HG02642 (cell line): ENCODE measurements at regions not wholly inside any gene's neighbourhood (a gene's known extent, or its start where the extent isn't known, plus 50 kb on each side); places are given as distances from the start of the nearest gene placed in this dataset.

Experiments used
- ATAC-seq: cut with Tn5 transposase; IDR thresholded peaks from one replicate; pipeline ENCODE4 v1.9.1; 2021; ENCODE audit warnings: mild to moderate bottlenecking; ENCODE audit not compliant: unreplicated experiment, poor library complexity

- no peak for ATAC-seq
These were observed 256.5 kb upstream of the NR4A3 start for GRCh38 chr9:99565203-99565602.

- ATAC-seq = no peak
These were observed 254.2 kb upstream of the NR4A3 start for GRCh38 chr9:99567436-99567835.

DNA sequence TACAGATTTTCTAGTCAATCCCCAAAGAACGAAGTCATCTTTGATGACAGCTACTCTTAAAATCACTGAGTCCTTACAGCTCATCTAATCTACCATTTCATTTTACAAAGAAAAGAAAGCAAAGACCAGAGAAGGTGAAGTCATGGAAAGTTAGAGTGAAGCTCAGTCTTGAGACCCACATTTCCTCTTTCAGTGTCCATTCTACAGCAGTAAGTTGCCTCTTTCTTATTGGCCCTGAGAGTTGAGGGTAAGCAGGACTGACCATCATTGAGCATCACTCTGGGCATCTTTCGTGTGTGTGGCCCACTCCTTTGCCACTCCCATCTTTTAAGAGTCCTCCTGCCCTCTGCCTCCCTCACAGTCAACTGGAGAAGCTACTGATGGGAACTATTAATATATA lies 251.8 kb upstream of the NR4A3 start:
- ATAC-seq = no peak

DNA sequence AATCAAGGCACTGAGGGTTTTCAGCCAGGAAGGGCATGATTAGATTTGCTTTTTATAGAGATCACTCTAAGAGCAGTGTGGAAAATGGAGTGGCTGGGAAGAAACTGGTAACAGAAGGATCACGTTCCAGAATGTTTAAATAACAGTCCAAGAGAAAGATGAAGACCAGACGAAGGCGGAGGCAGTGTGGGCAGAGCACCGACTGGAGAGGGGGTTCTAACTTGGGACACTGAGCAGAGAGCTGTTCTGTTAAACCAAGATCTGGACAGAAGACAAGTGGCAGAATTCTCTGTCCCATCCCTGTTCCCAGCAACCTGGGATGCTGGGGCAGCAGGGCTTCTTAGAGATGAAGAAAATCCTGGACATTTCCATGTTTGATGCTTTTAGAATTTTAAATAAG lies 249.1 kb upstream of the NR4A3 start:
- no peak for ATAC-seq

DNA sequence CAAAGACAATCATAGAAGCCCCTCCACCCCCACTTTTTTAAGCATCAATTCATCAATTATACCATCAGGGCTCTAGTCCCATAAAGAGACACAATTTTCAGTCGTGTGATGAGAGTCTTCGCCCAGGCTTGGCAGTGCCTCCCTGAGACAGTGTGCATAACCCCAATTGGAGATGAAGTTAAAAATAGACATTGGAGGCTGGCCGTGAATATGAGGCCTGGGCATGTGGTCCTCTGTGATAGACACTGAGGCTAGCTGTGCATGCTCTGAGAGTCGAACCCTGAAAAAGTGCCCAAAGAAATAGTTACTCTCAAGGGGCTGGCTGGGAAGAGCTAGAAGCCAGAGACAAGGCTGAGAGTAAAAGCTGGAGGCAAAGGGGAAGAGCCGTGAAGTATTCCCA lies 248.6 kb upstream of the NR4A3 start:
- ATAC-seq = no peak

- ATAC-seq = no peak
These were observed 247.8 kb upstream of the NR4A3 start for GRCh38 chr9:99573886-99574285.

GRCh38 chr9:99576002-99576401 lies 245.7 kb upstream of the NR4A3 start:
- no peak for ATAC-seq

DNA sequence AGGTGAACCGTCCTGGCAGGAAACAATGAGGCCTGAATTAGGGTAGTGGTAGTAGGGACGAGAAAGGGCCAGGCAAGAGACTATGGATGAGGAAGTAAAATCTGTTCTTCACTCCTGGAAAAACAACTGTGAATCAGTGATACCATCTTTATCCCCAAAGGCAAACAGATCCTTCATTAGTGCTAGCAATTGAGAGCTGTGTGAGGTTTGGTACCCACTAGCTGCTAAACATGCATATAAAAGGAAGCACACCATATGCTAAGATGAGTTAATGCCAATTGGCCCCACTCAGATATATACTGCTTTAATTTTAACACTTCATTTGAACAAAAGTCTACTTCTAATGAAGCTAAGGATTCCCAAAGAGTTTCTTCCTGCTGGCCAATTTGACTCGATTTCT lies 244.8 kb upstream of the NR4A3 start:
- no peak for ATAC-seq

GRCh38 chr9:99577351-99577750 lies 244.3 kb upstream of the NR4A3 start:
- ATAC-seq = no peak

DNA sequence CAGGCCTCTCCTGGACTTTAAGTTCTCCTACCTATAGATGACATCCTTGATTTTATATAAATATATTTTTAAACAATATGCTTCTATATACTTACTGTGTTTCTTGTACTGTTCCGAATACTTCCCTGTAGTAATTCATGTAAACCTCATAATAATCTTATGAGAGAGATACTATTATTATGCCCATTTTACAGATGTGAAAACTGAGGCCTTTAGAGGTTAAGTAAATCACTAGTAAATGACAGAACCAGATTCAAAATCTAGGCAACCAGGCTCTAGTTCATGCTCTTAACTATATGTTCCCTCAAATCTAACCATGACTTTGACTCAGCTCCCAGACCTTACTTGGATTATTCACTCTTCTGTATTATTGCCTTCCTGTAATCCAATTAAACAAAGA lies 243.0 kb upstream of the NR4A3 start:
- ATAC-seq = no peak

GRCh38 chr9:99579964-99580363 lies 241.7 kb upstream of the NR4A3 start:
- ATAC-seq = no peak

- ATAC-seq = peak; percentile 50
These were observed 238.9 kb upstream of the NR4A3 start for GRCh38 chr9:99582814-99583213.

- ATAC-seq = no peak
These were observed 233.4 kb upstream of the NR4A3 start for GRCh38 chr9:99588299-99588698.

DNA sequence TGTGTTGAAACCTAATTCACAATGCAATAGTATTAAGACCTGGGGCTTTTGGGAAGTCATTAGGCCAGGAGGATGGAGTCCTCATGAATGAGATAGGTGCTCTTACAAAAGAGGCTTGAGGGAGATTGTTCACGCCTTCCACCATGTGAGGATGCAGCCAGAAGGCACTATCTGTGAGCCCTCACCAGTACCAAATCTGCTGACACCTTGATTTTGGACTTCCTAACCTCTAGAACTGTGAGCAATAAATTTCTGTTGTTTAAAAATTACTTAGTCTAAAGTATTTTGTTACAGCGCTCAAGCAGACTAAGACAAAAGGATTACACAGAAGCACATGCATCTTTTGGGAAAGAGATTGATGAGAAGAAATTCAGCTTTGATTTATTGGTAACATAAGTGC lies 232.9 kb upstream of the NR4A3 start:
- ATAC-seq = no peak

DNA sequence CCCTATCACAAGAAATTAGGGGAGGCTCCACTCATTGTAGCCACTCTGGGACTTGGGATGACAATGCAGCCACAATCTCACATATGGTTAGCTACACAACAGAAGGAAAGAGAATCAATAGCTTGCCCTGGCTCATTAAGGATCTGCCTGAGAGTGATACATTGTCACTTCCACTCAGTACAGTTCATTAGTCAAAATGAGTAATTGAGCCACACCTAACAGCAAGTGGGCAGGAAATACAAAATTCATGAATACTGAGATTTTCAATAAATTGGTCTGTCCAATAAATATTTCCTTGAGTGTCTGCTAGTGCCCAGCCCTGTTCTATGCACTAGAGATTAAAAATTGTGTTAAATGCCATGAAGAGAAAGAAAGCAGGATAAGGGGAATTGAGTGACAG lies 231.3 kb upstream of the NR4A3 start:
- no peak for ATAC-seq

- no peak for ATAC-seq
These were observed 230.8 kb upstream of the NR4A3 start for GRCh38 chr9:99590840-99591239.

GRCh38 chr9:99591770-99592169 lies 229.9 kb upstream of the NR4A3 start:
- no peak for ATAC-seq

GRCh38 chr9:99592834-99593574 lies 228.7 kb upstream of the NR4A3 start:
- no peak for ATAC-seq

DNA sequence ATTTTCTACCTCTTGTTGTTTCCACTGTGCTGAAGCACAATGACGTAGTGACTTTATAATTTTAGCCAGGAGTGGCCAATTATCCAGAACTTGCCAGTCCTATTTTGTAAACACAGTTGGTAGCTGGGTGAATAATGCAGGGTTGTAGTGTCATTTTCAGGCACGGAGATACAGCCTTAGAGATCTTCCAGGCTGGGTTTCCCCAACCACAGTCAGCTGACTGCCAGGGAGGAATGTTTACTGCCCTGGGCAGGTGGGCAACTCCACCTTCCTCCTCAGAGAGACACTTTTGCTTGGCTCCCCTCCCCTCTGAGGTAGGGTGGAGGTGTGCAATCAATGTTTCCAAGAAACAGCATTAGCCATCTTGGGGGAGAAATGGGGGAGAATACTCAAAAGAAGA lies 228.1 kb upstream of the NR4A3 start:
- ATAC-seq = no peak

DNA sequence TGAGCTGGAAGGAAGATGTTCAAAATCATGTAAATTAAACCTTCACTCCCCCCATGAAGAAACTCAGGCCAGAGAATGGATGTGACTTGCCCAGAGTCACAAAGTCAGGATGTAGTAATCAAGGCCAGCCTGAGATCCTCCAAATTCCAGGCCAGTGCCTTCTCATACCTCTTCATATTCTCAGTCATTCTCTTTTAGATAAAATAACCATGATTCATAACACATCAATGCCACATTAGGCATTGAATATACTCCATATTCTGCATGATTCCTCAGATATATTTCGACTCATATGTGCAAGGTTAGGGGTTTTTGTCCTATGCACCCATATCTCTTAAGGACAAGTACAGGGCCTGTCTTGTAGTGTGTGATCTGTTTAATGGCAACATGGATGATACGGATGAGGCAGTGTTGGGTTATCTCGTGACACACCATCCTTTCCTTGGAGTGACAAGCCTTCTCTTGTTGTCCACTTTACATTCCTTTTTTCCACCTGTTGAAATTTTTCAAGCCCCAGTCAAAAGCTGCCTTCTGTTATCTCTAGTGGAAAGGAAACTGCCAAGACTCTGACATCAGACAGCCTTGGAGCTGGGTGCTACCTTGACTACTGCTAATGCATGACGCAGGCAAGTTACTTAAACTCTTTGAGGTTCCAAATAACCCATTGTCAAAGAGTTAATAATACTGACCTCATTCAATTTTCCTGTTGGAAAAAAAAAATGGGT lies 227.5 kb upstream of the NR4A3 start:
- ATAC-seq = no peak

DNA sequence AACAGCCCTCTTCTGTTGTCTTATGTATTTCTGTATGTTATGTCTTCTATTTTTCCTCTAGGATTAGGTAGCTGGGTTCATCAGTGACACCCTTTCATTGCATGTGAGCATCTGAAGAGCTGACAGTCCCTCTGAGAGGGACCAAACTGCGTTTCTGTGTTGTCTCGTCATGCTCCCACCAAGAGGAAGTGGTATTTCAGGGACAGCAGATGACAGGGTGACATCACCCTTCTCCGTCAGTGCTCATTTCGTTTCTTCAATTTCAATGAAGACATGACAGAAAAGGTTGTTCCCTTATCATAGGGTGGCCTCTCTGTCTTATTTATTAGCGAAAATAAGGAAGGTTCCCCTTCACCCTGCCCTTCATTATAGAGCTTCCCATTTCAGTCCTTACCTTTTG lies 225.9 kb upstream of the NR4A3 start:
- ATAC-seq = peak; percentile 56

DNA sequence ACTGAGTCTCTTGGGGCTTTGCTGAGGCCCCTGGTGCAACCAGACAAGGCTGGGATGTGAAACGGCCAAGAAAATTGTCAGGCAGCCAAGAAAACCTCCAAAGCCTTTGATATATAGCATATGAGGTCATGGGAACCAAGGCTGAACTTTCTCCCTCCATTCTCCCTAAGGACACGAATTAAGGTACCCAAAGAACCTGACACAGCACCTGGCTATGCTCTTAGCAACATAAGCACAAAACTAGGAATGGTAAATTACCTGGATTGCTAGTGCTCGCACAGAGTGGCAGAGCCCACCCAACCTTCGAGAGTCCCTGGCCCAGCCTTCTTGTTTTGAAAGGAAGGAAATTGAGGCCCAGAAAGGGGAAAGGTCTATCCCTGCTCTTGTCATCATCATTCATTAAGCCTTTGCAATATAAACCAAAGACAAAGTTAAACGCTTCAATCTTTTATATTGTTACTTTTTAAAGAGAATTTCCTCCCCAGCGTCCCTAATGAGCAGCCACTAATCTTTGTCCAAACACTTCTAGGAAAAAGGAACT lies 220.0 kb upstream of the NR4A3 start:
- no peak for ATAC-seq
